Suprapubic skin (tissue), 3 donors: ENCODE measurements at regions not wholly inside any gene's neighbourhood (a gene's known extent, or its start where the extent isn't known, plus 50 kb on each side); places are given as distances from the start of the nearest gene placed in this dataset.

Source experiments
- CTCF ChIP-seq, 2 donors: fragments of 200-600 bp in 1 of 2; fragments of 450-650 bp in 1 of 2; sonication (generic) in 1 of 2; IDR thresholded peaks; one replicate each; pipeline ENCODE4 v1.5.1; 2016 to 2019; ENCODE audit warnings: antibody characterized with exemption in 2 of 2, mild to moderate bottlenecking in 1 of 2, moderate library complexity in 1 of 2
- EP300 ChIP-seq: sonication (generic); formaldehyde crosslinking; IDR thresholded peaks from one replicate; pipeline ENCODE4 v1.6.1; 2017; ENCODE audit warnings: antibody characterized with exemption
- POLR2A ChIP-seq, 2 donors: fragments of 450-650 bp; IDR thresholded peaks; one replicate each; pipeline ENCODE4 v1.6.1; 2017; ENCODE audit warnings: antibody characterized with exemption in 2 of 2, mild to moderate bottlenecking in 2 of 2, moderate library complexity in 2 of 2

DNA sequence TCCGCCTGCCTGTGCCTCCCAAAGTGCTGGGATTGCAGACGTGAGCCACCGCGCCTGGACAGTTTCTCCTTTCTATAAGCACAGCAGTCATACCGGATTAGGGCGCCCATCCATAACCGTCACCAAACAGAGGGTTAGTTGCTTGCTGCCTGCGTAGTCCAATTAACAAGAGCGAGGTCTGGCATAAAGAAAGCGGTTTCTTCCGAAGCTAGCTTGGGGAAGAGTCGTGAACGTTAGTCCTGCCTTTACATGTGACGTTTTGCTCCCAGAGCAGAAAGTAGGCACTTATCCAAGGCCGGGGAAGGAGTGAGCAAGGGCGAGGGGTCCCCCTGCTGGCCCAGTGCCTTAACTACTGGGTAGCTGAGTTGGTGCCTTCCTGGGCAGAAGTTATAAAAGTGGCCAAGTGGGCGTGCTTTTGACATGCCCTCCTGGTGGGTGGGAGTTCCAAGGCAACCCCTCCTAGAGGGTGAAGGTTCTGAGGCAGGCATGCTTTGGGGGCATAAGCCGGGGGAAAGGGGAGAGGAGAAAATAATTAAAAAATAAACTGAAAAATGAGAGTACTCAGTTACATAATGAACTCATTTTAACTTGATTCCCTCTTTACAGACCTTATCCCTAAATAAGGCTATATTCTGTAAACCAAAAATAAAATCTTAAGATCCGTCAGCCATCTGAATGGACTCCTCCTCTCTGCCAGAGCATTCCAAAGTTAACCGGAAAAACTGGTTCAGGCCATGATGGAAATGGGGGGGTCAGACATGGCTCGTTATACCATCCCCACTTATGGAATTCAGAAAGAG lies 88.0 kb downstream of the FAM217A start:
- peak; percentile 78 to 82 for TF ChIP-seq CTCF (IDR thresholded peaks at IDR 0.05)
- no peak for TF ChIP-seq EP300
- TF ChIP-seq POLR2A (IDR thresholded peaks at IDR 0.05) = no peak
